Nephron progenitor cell (in vitro differentiated cells): ENCODE measurements at regions not wholly inside any gene's neighbourhood (a gene's known extent, or its start where the extent isn't known, plus 50 kb on each side); places are given as distances from the start of the nearest gene placed in this dataset.
A peak's percentile ranks its signal among the peaks of the same experiment; 100 is the strongest.

Experiments used
- DNase-seq: peaks from one replicate; pipeline ENCODE4 v3.0.0; 2021
- H3K27ac Mint-ChIP-seq: 2 replicates; pipeline ENCODE4 v1.8.0; 2021; ENCODE audit warnings: mild to moderate bottlenecking, moderate library complexity, mixed read lengths
- H3K27me3 Mint-ChIP-seq: 2 replicates; pipeline ENCODE4 v1.8.0; 2021; ENCODE audit warnings: mild to moderate bottlenecking, low read depth, mixed read lengths; ENCODE audit not compliant: poor library complexity
- H3K36me3 Mint-ChIP-seq: 2 replicates; pipeline ENCODE4 v1.8.0; 2021; ENCODE audit warnings: low read depth, mixed read lengths
- H3K4me1 Mint-ChIP-seq: 2 replicates; pipeline ENCODE4 v1.8.0; 2021; ENCODE audit warnings: mixed read lengths
- H3K4me3 Mint-ChIP-seq: 2 replicates; pipeline ENCODE4 v1.8.0; 2021; ENCODE audit warnings: mild to moderate bottlenecking, moderate library complexity, mixed read lengths
- H3K9me3 Mint-ChIP-seq: 2 replicates; pipeline ENCODE4 v1.8.0; 2021; ENCODE audit warnings: mild to moderate bottlenecking, moderate library complexity, mixed read lengths
- TF ChIP-seq, protein P1 (sequence below): fragments of 200-600 bp; sonication (generic); IDR thresholded peaks from 2 replicates; pipeline ENCODE4 v1.5.0; 2021; ENCODE audit warnings: antibody characterized with exemption

- Mint-ChIP-seq H3K27ac (no peak overlapping the region), H3K4me1 (no peaks in the 10 kb centered on the region), H3K9me3 (peaks cover 2% of the 10 kb centered on the region), H3K36me3 (no peaks in the 10 kb centered on the region), H3K27me3 (no peaks in the 10 kb centered on the region), H3K4me3 (no peak overlapping the region)
- TF ChIP-seq, protein P1, sequence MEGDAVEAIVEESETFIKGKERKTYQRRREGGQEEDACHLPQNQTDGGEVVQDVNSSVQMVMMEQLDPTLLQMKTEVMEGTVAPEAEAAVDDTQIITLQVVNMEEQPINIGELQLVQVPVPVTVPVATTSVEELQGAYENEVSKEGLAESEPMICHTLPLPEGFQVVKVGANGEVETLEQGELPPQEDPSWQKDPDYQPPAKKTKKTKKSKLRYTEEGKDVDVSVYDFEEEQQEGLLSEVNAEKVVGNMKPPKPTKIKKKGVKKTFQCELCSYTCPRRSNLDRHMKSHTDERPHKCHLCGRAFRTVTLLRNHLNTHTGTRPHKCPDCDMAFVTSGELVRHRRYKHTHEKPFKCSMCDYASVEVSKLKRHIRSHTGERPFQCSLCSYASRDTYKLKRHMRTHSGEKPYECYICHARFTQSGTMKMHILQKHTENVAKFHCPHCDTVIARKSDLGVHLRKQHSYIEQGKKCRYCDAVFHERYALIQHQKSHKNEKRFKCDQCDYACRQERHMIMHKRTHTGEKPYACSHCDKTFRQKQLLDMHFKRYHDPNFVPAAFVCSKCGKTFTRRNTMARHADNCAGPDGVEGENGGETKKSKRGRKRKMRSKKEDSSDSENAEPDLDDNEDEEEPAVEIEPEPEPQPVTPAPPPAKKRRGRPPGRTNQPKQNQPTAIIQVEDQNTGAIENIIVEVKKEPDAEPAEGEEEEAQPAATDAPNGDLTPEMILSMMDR = no peak
- no peak for DNase-seq
Observed at GRCh38 chr9:32045513-32045912, 338.9 kb upstream of the ACO1 start.

DNA sequence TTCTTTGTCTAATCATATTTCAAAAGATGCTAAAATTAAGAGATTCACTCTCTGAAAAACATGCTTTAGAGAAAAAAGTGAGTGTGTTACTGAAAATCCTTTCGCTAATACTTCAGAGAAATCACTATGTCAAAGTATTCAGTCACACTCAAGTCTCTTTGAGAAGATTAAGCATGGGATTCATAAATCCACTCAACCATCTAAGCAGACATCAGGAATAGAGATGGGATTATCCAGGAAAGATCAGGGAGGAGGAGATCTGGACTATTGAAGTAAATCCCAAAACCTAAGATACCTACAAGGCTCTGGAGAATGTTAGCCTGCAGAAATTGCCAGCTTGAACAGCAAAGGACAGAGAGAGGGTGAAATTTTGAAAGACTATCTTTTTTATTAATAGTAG lies 317.2 kb upstream of the ACO1 start:
- Mint-ChIP-seq H3K9me3 (no peaks in the 10 kb centered on the region), H3K27ac (no peak overlapping the region), H3K4me3 (no peak overlapping the region), H3K4me1 (no peaks in the 10 kb centered on the region), H3K27me3 (peaks cover 4% of the 10 kb centered on the region), H3K36me3 (no peaks in the 10 kb centered on the region)
- TF ChIP-seq, protein P1 = no peak
- no peak for DNase-seq

DNA sequence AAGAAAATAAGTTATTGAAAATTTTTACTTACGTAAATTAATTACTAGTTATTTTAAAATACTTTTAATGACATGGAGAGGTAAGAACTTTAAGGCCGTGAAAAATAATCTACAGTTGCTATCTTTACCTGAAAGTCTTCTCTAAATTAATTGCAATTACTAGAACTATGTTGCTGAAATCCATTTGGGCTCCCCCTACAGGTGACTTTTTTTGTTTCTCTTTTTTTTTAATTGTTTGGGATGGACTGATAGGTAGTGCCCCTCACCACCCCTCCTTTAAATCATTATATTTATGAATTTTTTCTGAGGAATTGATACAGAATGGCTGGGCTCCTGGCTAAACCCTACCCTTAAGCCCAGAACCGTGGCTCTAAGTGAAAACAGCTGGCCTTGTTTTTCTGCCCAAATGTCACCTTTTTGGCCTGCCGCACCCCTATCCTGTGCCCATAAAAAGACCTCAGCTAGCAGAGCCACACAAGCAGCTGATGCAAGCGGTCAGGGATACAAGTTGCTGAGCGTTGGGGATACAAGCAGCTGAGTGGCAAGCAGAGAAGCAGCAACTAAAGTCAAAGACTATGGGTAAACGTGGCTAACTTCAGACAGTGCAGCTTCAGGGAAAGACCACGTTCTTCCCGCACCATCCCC lies 315.2 kb upstream of the ACO1 start:
- no peak for DNase-seq
- Mint-ChIP-seq H3K4me3 (no peak overlapping the region), H3K4me1 (no peaks in the 10 kb centered on the region), H3K27me3 (peaks cover 4% of the 10 kb centered on the region), H3K36me3 (no peaks in the 10 kb centered on the region), H3K27ac (no peak overlapping the region), H3K9me3 (no peaks in the 10 kb centered on the region)
- TF ChIP-seq, protein P1 = peak; percentile 33

GRCh38 chr9:32069969-32070368 lies 314.5 kb upstream of the ACO1 start:
- TF ChIP-seq, protein P1 = no peak
- no peak for DNase-seq
- H3K4me1 Mint-ChIP-seq = no peaks in the 10 kb centered on the region
- H3K9me3 Mint-ChIP-seq = peaks cover 4% of the 10 kb centered on the region
- peaks cover 4% of the 10 kb centered on the region for H3K27me3 Mint-ChIP-seq
- no peaks in the 10 kb centered on the region for H3K36me3 Mint-ChIP-seq
- H3K27ac Mint-ChIP-seq = no peak overlapping the region
- no peak overlapping the region for H3K4me3 Mint-ChIP-seq

GRCh38 chr9:32072570-32072969 lies 311.9 kb upstream of the ACO1 start:
- H3K36me3 Mint-ChIP-seq = no peaks in the 10 kb centered on the region
- no peak overlapping the region for H3K4me3 Mint-ChIP-seq
- no peak overlapping the region for H3K27ac Mint-ChIP-seq
- no peak for DNase-seq
- TF ChIP-seq, protein P1 = no peak
- no peaks in the 10 kb centered on the region for H3K4me1 Mint-ChIP-seq
- H3K27me3 Mint-ChIP-seq = peaks cover 4% of the 10 kb centered on the region
- H3K9me3 Mint-ChIP-seq = peaks cover 11% of the 10 kb centered on the region

- DNase-seq = no peak
- Mint-ChIP-seq H3K4me3 (no peak overlapping the region), H3K36me3 (no peaks in the 10 kb centered on the region), H3K27me3 (peaks cover 3% of the 10 kb centered on the region), H3K9me3 (no peaks in the 10 kb centered on the region), H3K4me1 (no peaks in the 10 kb centered on the region), H3K27ac (no peak overlapping the region)
- TF ChIP-seq, protein P1 = no peak
Observed at GRCh38 chr9:32092031-32092430, 292.4 kb upstream of the ACO1 start.
